Erythroblast (primary cell): ENCODE measurements at regions not wholly inside any gene's neighbourhood (a gene's known extent, or its start where the extent isn't known, plus 50 kb on each side); places are given as distances from the start of the nearest gene placed in this dataset.

ENCODE experiments used
- GATA1 ChIP-seq: IDR thresholded peaks from 2 replicates; pipeline ENCODE4 v1.6.1; 2011; ENCODE audit warnings: low read depth, mild to moderate bottlenecking, control low read depth, low read length, moderate library complexity
- POLR2A ChIP-seq: IDR thresholded peaks from 2 replicates; pipeline ENCODE4 v1.6.1; 2011; ENCODE audit warnings: mild to moderate bottlenecking, low read length

DNA sequence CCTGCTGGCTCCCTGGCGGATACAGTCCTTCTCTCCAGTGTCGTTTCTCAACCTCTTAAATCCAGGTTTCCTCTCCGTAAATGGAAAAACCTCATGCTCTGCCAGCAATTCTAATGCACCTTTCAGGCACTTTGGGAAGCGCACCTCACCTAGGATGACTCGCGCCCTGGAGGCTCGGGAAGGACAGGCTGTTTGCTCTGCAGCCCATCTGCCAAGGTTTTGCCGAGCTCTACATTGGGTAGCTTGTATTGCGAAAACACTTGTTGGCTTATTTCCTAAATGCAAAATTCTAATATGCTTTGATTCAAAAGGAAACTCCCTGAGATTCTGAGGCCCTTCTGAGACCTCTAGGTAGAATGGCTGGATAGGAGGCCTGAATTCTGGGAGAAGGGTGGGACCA lies 102.6 kb upstream of the MLN start:
- TF ChIP-seq POLR2A (no peak), GATA1 (no peak)
